Nucleus accumbens (tissue), 56 donors: ENCODE measurements at regions not wholly inside any gene's neighbourhood (a gene's known extent, or its start where the extent isn't known, plus 50 kb on each side); places are given as distances from the start of the nearest gene placed in this dataset.

Source experiments
- DNase-seq, 56 donors: peaks; one replicate each; lab custom pipeline; 2025; lab: John Stamatoyannopoulos, UW

DNA sequence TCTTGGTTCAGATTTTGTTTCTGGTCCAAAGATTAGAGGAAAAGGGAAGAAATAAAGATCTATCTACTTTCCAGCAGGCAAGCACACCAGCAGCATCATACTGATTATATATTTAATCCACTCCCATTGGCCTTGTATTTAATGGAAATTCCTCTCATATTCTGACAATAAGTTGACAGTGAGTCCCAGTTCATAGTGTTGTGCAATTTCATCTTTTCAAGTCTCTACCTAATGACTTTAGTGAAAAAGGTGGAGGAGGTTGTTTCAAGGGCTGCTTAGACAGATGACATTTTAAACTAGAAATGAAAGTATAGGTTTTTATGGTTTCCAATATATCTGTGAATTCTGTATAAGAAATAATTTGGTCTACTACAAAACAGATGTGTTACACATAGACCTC is 298.6 kb downstream of the PABPC4L start:
- DNase-seq, result no peak

DNA sequence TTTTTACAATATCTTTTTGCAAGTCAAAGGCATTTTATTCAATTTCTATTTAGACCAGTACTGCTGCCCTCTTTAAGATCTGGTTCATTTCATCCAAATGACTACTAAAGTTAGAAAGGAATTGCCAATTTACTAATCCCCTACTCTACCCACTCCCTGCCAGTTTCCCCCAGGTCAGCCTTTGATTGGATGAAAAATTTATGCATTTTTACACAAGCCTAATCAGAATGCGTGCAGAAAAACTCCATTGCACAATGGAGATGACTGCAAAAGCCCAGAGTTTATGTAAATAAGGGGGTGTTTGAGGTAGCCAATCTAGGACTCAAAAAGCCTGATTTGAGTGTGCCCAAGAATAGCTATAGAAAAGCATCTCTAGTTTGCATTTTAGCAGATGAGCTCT is 310.6 kb downstream of the PABPC4L start:
- no peak for DNase-seq

DNA sequence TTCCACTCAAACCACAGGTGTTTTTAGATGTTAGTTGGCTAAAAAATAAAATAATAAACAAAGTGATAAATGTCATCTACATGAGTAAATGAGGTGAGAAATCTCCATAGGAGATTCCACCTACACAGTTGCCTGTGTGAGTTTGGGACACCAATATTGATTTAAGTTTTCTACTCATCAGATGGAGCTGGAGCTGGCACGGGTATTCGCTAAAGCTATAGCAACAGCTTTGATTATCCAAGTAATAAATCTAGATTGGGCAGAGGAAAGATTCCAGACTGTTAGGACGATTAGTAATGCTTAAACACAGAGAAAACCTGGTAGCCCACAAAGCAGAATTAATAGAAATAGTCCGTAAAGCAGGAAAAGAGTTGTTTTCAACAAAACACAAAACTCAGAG is 313.9 kb downstream of the PABPC4L start:
- DNase-seq, result no peak

DNA sequence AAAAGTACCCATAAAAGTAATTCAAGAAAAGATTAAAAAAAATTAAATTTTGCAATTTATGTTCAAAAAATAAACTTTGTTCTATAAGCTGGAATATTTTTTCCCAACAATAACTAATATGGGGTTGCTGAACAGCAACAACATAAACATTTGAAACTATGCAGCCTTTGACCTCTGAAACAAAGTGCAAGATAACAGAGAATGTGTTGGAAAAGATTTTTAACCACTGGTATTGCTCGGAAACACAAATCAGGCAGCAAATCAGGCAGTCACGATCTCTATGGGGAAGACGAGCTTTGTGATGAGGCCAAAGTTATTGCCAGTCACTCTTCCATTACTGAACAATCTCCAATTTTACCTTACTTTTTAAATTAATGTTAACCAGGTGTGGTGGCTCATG is 332.1 kb downstream of the PABPC4L start:
- no peak for DNase-seq

DNA sequence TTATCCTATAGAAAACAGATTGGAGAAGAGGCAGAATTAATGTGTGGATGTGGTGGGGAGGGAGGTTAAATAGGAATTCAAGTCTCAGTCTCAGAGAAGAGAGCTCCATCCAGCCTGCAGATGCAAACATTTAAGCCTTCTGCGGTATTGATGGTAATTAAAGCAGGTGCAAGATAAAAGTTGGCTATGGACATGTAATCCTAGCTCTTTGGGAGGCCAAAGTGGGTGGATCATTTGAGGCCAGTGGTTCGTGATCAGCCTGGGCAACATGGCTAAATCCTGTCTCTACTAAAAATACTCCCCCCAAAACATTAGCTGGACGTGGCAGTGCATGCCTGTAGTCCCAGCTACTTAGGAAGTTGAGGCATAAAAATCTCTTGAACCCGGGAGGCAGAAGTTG is 332.7 kb downstream of the PABPC4L start:
- no peak for DNase-seq

DNA sequence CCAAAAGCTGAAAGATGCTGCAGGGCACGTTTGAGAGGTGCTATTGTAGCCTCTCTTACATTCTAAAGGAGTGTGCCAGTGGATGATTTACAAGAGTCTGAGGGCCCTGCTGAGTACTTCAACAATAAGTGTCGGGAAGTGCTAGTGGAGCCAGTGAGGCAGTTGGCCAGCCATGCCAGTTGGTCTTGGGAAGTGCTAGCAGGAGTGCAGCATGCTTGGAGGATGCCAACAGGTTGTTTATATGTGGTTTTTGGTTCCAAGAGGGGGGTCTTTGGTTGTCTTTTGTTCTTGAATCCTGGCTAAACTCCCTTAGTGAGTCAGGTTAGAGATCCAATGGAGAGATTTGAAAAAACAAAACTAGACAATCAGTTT is 335.3 kb downstream of the PABPC4L start:
- no peak for DNase-seq

DNA sequence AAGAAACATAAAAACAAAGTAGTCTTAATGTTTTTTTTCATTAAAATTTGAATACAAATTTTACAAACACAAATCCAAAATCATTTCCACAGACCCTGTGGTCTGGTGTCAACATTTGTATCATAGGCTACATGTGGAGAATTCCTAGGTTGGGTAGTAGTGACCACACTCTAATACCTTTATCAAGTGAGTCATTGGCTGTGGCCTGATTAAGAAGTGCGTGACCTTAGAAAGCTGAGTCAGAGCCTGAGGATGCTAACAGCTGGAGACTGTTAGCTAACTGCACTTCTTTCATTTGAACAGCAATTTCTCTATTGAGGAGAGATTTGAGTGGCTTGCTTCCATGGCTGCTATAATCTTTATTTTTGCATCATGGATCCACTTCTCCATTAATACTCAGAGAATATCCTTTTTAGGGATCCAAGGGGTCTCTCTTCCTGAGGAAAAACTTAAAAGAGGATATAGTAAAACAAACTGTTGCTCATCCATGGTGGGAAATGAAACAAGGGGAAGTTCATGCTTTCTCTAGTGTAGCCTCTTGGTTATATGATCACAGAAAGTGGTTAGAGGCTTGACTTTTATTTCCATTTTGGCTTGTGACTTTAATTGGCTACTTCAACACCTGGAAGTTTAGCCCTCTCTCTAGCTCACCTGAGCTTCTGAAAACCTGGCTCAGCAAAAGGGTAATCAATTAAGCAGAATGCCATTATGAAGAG is 335.8 kb downstream of the PABPC4L start:
- DNase-seq, result no peak

DNA sequence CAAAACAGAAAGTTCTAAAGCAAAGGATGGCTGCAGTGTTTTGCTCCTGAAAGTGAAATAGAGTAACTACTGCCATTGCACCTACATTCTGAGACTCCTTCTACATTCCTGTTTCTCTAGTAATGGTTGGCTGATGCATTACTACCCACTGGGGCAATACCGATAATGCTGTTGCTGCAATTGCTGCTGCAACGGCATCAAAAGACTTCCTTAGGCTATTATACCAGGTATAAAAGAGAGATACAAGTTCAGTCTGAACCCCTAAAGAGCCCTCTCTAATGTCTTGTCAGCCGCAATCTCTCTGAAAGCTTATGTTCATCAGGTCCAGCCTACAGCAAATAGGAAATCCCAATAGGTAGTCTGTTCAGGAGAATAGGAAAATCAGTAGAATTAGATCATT is 338.4 kb downstream of the PABPC4L start:
- no peak for DNase-seq

DNA sequence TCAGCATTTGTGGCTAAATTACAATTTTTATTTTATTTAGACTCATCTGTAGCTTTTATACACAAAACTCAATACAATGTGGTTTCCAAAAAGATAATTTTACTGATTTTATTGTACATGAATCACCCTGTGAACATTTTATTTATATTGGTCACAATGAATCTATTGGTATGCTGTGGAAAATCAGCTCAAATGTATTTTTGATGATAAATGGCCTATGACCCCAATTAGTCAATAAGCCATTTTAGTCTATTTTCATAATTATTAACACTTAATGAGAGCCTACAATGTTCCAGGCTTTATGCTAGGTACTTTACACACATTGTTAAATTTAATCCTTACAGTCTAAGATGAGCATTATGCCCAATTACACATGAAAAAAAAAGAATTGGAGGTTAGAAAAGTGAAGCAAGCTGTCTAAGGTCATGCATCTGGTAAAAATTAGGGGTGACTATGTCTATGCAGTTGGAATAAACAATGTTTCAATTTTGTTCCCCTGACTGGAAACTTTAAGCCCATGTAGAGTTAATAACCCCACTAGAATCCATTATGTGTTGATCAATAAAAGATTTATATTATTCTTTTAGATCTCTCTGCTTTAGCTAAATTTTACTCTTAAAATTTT is 344.7 kb downstream of the PABPC4L start:
- DNase-seq, result no peak

DNA sequence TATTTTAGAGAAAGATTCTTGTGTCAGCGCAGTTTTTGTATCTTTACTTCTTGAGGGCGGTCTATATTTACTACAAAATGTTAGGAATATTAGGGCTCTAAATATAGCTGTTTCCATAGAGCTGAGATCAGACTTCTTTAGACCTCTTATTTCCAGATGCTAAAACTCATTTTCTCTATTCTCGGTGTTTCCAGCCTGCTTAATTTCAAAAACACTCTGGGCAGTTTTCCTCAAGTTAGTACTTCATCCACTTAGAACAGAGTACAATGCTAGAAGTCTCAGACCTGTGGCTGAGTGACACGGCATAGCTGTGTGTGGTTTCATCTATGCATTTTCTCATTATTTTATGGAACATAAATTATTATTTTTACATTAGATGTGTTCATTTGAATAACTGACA is 346.6 kb downstream of the PABPC4L start:
- no peak for DNase-seq

DNA sequence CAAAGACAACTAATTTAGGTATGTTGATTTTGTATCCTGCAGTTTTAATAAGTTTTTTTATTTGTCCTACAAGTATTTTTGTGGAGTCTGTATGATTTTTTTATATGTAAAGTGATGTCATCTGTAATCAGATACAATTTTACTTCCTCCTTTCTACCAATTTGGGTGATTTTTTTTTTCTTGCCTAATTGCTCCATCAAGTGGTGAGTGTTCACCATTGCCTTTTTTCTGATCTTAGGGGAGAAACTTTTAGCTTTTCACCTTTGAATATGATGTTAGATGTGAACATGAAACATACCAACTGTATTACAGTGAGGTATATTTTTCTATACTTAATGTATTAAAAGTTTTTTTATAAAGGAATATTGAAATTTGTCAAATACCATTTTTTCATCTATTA is 362.3 kb downstream of the PABPC4L start:
- DNase-seq, result no peak

DNA sequence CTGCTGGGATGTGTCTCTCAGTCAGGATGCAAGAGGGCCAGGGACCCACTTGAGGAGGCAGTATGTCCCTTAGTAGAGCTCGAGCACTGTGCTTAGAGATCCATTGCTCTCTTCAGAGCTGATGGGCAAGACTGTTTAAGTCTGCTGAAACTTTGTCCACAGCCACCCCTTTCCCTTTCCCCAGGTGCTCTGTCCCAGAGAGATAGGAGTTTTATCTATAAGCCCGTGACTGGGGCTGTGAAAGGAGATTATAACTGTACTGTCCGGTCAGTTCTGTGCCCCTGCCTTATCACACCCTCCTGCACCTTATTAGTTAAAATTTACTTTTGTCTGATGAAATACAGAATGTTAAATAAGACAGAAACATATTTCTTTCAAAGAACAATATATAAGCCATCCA is 378.4 kb downstream of the PABPC4L start:
- DNase-seq, result no peak

DNA sequence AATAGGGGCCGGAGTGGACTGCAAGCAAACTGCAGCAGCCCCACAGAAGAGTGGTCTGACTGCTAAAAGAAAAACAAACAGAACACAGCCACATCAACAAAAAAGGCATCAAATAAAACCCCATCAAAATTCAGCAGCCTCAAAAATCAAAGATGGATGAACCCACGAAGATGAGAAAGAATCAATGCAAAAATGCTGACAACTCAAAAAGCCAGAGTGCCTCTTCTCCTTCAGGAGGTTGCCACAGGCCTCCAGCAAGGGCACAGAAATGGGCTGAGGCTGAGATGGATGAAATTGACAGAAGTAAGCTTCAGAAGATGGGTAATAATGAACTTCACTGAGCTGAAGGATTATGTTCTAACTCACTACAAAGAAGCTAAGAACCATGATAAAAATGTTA is 388.6 kb downstream of the PABPC4L start:
- no peak for DNase-seq

DNA sequence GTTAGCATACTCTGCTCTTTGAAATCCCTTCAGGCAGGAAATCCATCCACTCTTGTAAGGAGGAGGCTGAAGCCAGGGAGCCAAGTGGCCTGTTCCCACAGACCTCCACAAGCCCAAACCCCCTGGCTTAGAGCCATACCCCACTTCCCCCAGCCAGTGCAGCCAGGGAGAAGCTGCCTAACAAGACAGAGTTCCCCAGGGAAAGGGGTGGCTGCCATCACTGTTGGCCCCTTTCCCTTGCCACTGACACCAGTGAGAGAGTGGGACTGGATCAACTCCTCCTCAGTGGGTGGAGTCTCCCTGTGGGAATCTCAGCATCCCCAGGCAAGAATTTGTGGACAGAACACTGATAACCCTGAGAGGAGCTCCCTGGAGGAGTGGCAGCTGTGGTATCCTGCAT is 389.4 kb downstream of the PABPC4L start:
- no peak for DNase-seq

DNA sequence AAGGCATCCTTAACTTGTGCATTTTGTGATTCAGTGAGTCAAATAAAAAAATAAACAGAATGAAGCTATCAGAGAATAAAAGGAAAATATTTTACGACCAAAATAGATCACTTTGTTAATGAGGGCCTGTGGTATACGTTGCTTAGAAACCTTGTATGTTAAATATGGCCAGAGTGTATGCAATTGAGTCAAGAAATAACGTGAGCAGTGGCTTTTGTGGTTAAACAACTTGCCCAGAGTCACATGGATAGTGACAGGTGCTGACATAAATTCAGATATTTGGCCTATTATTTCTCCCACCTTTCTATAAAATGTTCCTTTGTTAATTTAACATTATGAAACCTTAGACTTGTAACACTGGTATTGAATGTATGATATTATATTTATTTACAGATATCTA is 393.4 kb downstream of the PABPC4L start:
- DNase-seq, result no peak

DNA sequence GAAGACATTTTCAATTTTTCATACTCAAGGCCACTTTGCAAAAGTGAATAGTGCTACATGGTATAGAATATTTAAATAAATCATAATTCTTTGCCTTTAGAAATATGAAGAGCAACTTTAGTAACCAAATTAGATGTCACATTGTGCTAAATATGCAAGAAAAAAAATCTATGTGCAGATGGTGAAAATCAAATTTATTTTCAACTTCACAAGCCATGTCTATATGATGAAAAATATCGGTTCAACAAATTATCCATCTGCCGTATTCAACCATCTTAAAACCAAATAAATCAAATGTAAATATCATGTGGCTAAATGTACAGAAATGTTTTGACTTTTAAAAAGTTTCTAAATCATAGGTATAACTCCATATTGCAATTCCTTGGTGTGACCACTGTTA is 398.2 kb downstream of the PABPC4L start:
- no peak for DNase-seq

DNA sequence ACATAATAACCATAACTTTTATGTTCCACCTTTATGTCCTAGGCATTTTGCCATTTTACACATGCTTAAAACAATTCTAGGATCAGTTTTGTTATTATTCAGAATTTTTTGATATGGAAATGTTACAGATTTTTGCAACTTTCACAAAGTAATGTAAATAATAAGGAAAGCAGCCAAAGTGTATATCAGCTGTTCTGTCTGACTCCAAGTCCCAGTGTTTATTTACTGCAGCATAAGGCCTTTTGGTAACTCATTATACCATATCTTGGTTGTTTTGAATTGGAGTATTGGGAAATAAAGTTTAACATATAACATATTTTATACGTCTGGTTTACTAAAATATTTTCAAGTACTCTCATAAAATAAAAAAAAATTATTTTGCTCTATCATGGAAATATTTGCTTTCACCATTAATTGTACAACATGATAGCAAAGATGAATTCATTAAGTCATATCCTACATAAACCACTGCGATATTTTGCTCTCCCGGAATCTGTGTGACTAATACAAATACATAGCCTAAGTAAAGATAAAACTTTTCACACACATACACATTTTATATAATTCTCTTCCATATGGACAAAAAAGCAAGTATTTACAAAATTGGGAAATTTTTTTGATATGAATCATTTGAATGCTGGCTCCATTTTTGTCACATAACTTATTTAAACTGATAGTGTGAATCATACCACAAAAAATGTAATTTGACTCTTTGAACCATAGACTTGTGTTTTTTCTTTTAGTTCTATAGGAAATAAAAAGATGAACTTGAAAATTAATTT is 399.0 kb downstream of the PABPC4L start:
- DNase-seq, result no peak

DNA sequence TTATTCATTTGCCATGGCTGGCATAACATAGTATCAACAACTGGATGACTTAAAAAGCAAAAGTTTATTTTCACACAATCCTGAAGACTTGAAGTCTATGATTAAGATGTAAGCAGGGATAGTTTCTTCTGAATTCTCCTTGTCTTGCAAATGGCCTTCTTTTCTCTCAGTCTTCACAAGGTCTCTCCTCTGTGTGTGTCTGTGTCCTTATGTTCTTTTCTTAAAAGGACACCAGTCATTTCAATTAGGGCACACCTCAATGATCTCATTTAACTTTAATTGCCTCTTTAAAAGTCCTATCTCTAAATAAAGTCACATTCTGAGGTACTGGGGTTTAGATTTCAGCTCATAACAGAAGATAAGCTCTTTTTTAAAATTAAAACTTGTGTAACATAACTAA is 399.7 kb downstream of the PABPC4L start:
- DNase-seq, result no peak

DNA sequence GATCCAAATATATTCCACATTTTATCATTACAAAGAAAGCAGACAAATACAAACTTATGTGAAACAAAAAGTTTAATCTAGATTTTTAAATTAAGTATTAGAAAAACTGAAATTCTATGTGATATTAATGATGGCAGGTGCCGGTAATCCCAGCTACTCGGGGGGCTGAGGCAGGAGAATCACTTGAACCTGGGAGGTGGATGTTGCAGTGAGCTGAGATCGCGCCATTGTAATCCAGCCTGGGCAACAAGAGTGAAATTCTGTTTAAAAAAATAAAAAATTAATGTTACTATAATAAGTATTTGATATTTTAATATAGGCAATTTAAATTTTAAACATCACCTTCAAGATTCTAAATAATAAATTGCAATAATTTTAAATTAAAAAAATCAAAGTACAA is 400.6 kb downstream of the PABPC4L start:
- no peak for DNase-seq

DNA sequence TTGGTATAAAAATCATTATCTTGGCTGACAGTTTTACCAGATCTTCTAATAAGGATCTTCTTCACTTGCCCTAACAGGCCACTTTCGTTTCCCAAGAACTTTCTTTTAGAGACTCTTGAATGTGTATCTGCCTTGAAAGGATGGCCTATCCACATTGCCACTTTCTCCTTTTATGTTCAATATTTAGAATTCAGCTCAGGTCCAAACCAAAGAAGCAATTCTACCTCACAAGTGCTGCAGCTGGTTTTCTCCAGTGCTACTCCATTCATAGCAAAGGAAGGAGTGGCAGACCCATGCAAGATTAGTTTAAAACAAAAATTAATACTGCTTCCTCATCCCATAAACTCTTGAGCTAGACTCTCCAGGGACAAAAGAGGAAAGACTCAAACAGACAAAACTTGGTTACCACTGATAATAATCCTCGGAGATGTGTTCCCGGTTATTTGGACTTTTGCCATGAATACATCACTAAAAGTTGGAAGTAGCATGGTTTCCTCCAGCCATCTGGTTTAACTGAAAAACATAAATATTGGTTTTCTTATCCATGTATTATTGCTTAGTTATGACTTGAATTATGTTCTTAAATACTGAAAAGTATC is 401.8 kb downstream of the PABPC4L start:
- DNase-seq, result no peak

DNA sequence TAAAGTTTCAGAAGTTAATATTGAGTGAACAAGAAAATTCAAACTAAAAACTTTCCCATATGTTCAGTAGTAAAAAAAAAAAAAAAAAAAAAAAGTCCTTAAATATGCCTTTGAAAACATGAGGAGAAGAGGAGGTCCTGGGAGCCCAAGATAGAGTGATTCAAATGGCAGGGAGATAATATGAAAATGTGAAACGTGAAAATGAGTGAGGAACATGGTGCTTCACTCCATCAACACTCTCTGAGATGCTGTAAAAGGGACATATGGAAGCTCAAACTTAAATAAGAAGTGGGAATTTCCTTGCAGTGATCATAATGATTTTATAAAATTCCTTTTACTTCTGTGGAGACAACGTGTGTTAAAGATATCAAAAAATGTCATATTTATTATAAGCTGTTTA is 423.9 kb downstream of the PABPC4L start:
- no peak for DNase-seq

DNA sequence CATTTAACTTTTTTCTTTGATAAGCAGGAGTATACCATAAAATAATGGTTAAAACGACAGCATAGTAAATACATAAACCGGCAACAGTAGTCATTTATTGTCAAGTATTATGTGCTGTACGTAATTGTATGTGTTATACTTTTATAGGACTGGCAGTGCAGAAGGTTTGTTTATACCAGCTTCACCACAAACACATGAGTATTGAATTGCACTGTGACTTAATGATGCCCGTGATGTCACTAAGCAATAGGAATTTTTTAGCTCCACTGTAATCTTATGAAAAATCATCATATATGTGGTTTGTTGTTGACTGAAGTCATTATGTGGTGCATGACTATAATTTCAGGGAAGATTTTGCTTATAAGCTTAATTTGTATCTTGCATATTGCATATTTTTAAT is 424.6 kb downstream of the PABPC4L start:
- DNase-seq, result no peak
